HG02571 (cell line): ENCODE measurements at regions not wholly inside any gene's neighbourhood (a gene's known extent, or its start where the extent isn't known, plus 50 kb on each side); places are given as distances from the start of the nearest gene placed in this dataset.

Experiments
- ATAC-seq: cut with Tn5 transposase; IDR thresholded peaks from one replicate; pipeline ENCODE4 v1.9.1; 2021; ENCODE audit warnings: mild to moderate bottlenecking, moderate library complexity; ENCODE audit not compliant: unreplicated experiment

DNA sequence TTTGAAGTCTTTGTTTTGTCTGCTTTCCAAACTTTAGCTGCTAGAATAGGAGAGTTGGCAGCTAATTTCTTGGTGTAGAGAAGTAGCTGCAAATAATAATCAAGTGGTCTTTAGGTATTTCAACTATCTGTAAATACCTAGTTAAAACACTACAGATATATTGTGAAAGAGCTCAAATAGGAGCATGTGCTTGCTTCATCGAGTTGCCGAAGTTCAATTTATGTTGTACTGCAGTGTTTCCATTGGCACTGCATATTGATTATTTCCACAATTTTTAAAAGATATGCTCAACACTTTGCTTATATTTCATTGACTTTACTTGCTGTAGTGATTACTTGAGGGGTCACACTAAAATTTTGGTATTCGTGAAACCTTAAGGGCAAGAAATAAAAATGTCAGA is 131.6 kb upstream of the BMP4 start:
- no peak for ATAC-seq

DNA sequence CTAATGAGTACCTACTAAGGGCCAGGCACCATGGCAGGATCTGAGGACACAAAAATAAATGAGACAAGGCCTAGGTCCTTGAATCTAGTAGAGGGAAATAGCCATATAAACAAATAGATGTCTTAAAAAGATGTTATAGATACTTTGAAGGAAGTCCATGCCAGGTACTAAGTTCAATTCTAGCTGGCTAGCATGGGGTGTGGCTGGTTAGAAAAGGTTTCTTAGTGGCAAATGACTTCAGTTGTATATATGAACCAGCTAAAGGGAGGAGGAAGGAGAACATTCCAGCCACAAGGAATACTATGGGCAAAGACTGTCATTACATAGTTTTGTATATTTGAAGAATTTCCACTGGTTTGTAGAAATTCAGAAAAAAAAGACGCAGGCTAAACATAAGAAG is 133.6 kb upstream of the BMP4 start:
- ATAC-seq, result no peak

DNA sequence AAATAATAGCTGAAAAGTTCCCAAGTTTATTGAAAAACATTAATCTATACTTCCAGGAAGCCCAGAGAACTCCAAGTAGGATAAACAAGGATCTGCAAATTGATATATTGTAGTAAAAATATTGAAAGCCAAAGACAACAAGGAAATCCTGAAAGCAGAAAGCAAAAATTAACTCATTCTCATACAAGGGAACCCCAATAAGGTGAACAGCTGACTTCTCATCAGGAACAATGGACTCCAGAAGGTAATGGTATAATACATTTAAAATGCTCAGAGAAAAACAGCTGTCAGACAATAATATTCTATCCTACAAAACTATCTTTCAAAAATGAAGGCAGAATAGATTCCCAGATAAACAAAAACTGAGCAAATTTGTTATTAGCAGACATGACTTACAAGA is 138.1 kb upstream of the BMP4 start:
- ATAC-seq, result no peak

DNA sequence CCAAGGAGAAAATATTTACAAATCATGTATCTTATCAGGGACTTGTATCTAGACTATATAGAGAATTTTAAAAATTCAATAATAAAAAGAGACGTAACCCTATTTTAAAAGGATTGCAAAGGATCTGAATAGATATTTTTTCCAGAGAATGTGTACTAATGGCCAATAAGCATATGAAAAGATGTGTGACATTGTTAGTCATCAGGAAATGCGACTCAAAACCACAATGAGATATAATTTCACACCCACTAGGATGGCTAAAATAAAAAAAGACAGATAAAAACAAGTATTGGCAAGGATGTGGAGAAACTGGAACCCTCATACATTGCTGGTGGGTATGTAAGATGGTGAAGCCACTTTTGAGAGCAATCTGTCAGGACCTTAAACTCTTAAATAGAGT is 141.9 kb upstream of the BMP4 start:
- no peak for ATAC-seq

DNA sequence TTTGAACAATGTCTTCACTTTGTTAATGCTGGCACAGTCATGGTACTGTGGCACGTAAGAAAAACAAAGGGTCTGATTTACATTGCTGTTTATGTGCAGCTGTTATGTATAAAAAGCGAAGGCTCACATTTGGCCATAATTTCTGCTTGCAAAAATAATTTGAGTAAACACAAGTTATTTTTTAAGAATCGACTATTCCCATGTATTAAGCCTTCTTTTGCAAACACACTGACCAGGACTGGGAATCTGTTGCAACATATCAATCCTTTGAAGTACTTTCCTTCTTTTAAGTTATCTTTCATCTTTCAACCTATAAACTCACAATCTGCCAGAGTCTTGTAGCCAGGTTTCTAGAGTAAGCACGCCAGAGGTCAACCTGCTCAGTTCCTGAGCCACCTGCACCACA is 145.4 kb upstream of the BMP4 start:
- ATAC-seq, result no peak

DNA sequence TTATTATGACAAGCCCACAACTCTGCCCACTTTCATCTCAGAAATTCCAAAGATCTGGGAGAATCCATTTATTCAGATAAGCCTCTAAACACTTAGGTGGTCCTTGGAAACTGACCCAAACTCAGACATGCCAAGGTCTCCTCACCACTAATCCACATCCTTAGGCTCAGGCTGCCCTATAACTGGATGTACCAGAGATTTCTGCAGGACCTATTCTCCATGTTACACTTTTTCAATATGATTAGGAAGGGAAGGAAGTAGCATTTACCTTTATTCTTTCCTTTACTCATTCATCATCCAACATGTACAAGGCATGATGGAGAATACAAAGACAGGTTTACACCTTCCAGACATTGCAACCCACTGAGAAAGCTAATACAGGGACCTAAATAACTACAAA is 145.9 kb upstream of the BMP4 start:
- ATAC-seq, result no peak

DNA sequence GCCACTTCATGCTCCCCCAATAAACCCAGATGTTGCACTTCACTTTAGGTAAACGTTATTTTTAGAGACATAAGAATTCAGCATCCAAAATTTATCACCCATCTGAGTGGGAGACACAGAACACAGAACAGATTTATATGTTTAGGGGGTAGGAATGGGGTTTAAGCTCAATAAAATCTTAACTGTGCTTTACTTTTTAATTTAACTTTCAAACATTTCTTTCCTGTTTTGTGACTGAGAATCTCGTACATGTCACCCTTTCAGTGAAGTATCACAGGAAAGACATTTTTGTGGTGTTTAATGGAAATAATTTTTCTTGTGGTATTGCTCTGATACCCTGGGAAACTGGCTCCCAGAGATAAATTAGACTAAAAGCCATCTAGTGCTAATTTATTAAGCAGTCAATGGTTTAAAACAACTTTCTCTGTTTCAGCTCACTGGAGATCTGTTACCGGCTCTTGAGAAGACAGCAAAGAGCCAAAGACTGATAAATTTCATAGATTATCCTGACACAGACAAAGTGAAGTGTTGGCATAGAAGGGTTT is 148.0 kb upstream of the BMP4 start:
- no peak for ATAC-seq

DNA sequence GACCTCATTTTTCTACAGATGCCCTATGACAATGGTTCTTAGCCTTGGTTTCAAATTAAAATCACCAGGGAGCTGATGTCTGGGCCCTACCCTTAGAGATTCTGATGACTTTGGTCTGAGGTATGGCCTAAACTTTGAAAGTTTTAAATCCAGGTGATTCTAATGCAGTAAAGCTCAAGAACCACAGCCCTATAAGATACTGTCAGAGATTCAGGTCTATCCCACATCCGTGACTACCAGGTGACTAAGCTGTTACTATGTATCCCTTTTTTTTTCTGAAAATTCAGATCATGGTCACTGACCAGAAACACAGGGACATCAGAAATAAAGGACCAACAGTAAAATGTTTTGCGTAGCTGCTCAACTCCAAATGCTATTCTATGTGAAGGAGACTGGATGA is 148.8 kb upstream of the BMP4 start:
- ATAC-seq, result no peak

DNA sequence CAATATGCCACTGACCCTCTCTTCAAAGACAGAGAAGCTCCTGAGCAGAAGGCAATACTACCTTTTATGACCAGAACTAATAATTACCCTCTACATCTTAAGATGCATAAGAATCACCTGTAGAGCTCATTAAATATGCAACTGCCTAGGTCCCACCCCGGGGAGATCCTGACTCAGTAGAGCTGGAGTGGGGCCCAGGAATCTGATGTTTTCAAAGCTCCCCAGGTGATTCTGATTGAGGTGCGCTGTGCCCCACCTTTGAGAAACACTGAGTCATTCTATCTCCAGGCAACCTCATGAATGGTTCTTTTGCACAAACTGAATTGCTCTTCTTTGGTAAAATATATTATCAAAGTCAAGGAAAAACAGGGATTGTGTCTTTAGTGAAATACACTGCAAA is 149.3 kb upstream of the BMP4 start:
- ATAC-seq, result no peak

DNA sequence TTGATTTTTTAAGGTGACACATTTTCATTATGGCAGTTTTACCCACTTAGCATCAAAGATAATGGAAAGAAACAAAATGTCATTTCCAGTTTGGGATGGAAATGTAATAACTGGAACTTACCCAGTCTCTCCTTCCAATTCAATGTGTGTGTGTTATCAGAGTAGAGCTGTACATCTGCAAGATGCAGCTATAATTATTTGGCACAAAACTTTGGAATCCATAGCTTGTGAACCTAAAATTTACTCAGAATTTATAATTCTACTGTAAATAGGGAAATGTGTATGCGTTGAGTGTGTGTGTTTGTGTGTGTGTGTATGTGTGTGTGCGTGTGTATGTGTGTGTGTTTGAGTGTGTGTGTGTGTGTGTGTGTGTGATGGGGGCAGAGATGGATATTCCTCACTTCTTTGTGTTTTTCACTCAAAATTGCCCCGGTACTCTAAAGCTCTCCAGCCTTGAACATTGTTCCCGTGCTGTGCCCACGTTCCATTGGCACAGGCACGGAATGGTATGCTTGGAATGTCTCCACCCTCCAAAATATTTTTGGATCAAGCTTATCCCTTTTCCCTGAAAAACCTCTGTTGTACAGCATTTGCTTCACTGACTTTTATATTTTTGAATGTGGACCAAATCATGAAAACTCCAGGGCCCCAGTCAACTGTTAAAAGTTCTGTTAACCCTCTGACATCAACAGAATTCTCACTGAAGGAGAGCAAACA is 150.2 kb upstream of the BMP4 start:
- no peak for ATAC-seq

DNA sequence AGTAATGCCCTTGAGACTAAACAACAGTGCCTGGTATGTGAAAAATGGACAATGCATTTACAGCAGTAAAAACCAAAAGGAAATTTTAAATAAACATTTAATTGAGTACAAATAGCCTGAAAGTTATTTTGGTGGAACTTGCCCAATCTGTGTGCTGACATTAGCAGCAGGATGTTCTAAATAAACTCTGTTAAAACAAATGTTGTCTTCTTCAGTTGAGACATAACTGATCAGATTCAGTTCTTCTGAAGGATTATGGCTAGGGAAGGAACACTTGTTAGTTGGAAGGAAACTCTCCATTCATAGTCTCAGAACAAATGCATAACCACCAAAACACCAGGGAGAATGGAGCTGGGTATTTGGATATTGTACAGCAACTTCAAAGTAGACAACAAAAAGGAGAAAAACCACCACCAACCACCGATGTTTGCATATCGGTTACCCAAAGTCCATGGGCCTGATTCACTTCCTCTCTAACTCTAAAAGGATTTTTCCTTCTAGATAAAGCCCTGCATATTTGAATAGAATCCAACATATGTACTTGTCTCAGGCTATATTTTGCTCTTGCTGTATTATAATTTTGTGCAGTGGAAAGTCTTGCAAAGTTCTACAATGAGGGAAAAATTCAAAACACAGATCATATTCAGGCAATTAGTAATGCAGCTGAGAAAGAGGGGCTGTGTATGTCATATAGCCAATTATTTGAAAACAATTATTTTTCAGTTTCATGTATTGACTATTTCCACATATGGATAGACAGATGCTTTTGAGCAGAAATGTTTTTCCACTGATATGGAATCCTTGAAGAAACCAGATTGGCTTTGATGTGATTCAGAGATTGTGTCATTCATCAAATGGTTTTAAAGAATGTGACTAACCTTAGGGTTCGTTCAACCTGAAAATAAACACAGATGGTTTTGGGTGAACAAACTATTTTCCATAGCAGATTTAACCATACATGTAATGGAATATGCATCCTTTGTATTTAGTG is 152.2 kb upstream of the BMP4 start:
- no peak for ATAC-seq

DNA sequence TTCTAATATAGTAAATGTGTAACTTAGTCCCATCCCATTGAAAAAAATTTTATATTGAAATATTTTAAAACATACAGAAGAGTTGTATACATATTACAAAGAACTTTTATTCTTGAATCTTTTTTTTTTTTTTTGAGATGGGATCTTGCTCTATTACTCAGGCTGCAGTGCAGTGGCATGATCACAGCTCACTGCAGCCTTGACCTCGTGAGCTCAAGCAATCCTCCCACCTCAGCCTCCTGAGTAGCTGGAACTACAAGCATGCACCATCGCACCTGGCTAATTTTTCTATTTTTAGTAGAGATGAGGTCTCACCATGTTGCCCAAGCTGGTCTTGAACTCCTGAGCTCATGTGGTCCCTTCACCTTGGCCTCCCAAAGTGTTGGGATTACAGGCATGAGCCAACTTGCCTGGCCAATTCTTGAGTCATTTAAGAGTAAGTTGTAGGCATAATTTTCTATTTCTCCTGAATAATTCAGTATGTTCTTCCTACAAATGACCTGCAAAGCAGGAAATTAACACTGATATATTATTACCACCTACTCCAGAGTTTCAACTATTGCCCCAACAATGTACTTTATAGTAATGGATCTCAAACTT is 153.0 kb upstream of the BMP4 start:
- ATAC-seq, result no peak

DNA sequence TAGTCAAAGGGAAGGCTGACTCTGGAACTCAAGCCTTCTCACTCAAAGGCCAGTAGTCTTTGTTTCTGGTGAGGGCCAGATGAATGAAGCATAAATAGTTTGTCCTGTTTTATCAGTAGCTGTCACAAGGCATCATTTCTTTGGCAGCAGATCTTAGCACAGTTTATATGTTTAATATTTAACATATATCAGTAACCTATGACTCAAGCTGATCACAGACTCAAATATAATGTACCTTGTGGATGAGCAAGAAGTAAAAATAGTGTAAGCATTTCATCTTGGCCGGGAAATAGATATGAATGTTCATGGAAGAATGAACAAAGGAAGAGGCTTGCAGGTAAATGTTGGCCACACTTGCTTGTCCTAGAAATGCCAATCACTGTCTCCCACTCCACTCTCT is 158.3 kb upstream of the BMP4 start:
- ATAC-seq, result no peak

DNA sequence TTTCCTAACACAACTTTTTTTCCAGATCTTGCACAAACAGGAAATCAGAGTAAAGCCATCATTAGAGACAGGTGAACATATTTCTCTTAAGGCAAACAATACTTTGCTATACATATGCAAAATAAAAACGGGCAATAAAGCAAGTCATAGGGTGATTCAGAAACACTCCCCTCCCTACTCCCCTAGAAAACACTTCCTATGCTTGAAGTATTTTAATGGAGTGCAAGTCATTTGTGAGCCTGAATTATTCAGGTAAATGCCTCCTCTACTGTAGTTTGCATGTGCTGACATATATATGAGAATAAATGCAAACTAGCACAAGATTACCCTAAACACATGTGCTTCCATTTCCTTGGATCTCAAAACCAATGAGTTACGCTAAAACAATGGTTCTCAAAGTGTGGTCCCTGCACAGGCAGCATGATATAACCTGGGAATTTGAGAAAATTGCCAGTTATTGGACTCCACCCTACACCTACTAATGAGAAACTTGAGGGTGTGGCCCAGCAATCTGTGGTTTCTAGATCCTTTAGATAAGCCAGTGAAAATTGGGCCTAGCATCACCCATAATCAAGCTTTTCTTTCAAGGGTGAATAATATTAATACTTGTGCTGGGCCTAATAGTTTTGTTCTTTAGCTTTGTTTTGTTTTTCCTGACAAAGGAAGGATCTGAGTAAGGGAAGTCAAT is 159.7 kb upstream of the BMP4 start:
- ATAC-seq, result no peak

DNA sequence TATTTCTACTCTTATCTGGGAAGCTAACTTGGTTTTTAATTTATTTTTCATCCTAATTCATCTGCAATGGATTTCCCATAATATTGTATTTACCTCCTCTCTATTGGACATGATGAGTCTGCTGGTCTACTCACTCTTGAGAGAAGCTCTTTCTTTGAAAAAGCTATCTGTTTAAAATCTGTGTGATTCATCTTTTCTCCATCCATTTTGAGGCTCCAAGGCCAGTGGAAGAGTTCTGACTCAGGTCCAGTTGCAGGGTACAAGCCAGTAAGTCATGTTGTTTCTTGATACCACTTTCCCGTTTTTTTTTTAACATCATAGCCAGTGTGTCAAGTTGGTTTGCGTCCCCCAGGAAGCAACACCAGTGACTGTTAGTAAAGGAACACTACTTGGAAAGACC is 160.3 kb upstream of the BMP4 start:
- ATAC-seq, result no peak

DNA sequence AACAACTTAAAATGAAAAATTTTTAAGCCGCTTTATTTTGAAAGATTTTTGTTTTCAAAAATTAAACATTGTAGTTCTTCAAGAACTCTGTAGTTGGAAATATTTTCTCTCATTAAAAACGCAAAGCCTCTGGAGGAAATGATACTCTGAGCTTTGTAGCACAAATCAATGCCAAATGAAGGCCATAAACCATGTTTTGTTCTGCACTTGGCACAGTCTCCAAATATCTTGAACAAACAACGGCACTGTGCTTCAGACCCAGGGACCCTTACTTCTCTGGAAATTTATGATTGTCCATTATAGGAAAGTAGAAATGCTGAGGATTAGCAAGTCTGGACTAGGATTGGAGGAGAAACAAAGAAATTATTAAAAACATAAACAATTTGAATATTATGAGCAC is 160.8 kb upstream of the BMP4 start:
- ATAC-seq, result no peak

DNA sequence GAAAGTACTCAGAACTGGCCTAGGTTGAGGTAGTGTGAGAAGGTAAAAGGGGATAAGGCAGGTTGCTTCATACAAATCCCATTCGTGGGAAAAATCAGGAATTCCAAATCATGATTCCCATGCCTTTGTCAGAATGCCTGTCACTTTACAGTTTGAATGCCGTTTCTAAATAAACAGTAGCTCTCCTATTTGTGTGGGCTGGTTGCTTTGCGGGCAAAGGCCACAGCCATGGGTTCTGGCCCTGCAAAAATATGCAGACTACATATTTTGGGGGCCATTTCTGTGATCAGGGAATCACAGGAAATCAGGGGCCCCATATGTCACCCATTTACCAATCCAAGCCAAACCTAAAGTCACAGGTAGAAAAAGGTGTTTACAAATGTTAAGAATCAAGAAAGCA is 161.3 kb upstream of the BMP4 start:
- ATAC-seq, result no peak

DNA sequence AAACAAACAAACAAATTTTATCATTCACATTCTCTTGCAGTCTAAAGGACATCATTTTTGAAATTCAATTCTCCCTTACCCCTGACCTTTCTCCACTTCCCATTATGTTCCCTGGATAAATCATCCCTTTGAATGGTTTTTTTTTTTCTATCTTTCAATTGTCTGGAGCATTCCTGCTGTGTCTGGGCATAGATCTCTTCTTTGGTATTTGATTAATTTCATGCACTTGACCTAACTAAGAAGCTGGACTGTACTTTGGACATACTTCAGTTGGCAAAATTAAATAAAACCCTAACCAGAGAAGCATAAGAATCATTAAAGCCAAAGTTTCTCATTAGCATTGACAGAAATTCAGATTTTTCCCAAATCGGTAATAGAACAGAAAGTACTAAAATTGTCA is 163.6 kb upstream of the BMP4 start:
- no peak for ATAC-seq

DNA sequence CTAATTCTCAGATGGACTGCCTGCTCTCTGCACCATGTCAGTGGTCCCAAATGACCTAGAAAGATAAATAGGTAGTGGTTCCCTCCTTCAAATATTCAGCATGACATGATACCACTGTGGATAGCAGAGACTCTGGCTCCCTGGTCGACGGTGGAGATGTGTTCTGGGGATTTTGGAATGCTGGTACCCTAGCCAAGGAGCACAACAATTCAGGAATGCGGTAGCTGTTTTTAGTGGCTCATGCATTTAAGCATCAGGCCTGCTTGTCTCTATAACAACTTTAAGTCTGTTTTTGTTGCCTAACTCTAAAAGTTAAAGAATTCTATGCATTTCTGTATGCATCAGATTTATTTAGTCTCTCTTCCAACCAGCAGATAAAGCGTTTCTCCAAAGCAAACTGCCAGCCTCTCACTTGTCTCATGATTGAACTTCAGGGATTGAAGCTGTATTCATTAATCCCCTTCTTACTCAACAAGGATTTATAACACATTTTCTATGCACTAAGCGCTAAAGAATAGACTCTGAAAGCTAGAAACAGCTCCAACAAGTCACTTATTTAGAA is 164.9 kb upstream of the BMP4 start:
- no peak for ATAC-seq

DNA sequence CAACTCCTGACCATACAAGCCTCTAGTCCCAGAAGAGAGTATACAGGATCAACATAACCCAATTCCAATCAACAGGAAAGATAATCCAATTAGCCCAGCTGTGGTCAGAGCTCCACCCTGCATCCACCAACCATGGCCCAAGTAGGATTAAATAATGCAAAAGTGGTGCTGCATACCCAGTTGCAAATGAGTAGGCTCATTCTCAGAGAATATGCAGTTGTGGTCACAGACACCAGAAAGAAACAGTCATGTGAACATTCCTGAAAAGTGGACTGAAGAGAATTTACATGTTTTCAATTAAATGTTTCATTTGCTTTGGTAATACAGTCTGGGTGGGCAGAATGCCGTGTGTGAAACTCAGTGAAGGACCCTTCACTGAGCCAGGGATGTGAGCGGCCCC is 167.2 kb upstream of the BMP4 start:
- no peak for ATAC-seq

DNA sequence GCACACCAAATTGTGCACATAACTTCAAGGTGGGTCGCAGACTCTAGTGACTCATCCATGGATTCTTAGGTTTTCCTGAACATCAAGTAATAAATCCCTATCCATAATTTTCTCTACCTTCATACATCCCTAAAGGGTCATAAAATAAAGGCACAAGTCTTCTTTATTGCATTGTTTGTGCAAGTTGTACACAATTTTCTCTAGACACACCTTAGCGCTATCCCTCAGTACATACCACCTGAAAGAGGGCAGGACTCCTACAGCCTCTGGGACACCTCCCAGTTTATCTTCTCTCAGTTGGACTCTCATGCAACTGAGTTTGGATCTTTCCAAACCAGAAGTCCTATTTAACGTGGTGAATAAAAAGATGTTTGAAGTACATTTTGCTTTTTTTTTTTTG is 168.5 kb upstream of the BMP4 start:
- no peak for ATAC-seq
